H9 (cell line): ENCODE measurements at regions not wholly inside any gene's neighbourhood (a gene's known extent, or its start where the extent isn't known, plus 50 kb on each side); places are given as distances from the start of the nearest gene placed in this dataset.

Source experiments
- DNase-seq: peaks from one replicate; pipeline ENCODE4 v3.0.0-alpha.2; 2017
- H2AFZ ChIP-seq: one replicate; pipeline ENCODE4 v1.6.1; 2013; ENCODE audit warnings: mild to moderate bottlenecking, low read length, control low read depth, moderate library complexity
- H2AK5ac ChIP-seq: 2 replicates; pipeline ENCODE4 v1.6.1; 2013; ENCODE audit warnings: low read length, control low read depth, mixed read lengths; ENCODE audit not compliant: insufficient read length
- H2BK120ac ChIP-seq: one replicate; pipeline ENCODE4 v1.6.1; 2013; ENCODE audit warnings: low read depth, mild to moderate bottlenecking, low read length, control low read depth, inconsistent platforms; ENCODE audit not compliant: poor library complexity, severe bottlenecking
- H2BK12ac ChIP-seq: 2 replicates; pipeline ENCODE4 v1.6.1; 2013; ENCODE audit warnings: low read length, control low read depth, mixed read lengths, low read depth; ENCODE audit not compliant: insufficient read length
- H2BK15ac ChIP-seq: 2 replicates; pipeline ENCODE4 v1.6.1; 2013; ENCODE audit warnings: low read depth, low read length, control low read depth
- H2BK20ac ChIP-seq: one replicate; pipeline ENCODE4 v1.6.1; 2013; ENCODE audit warnings: low read depth, mild to moderate bottlenecking, low read length, control low read depth, inconsistent platforms; ENCODE audit not compliant: poor library complexity, severe bottlenecking
- H2BK5ac ChIP-seq: 2 replicates; pipeline ENCODE4 v1.6.1; 2013; ENCODE audit warnings: low read length, control low read depth, mixed read lengths; ENCODE audit not compliant: insufficient read length
- H3K14ac ChIP-seq: 2 replicates; pipeline ENCODE4 v1.6.1; 2013; ENCODE audit warnings: low read length, control low read depth; ENCODE audit not compliant: insufficient read depth
- H3K18ac ChIP-seq: 2 replicates; pipeline ENCODE4 v1.6.1; 2013; ENCODE audit warnings: low read depth, mild to moderate bottlenecking, mixed read lengths, low read length, control low read depth; ENCODE audit not compliant: insufficient read length
- H3K23ac ChIP-seq: 2 replicates; pipeline ENCODE4 v1.6.1; 2013; ENCODE audit warnings: low read length, control low read depth, mixed read lengths, low read depth; ENCODE audit not compliant: insufficient read length
- H3K23me2 ChIP-seq: 2 replicates; pipeline ENCODE4 v1.6.1; 2013; ENCODE audit warnings: low read depth, mild to moderate bottlenecking, mixed read lengths, low read length, control low read depth; ENCODE audit not compliant: insufficient read length, poor library complexity, severe bottlenecking
- H3K27ac ChIP-seq: 2 replicates; pipeline ENCODE4 v1.5.1; 2013; ENCODE audit warnings: low read length, control low read depth, mixed read lengths, low read depth; ENCODE audit not compliant: insufficient read length
- H3K27me3 ChIP-seq: 2 replicates; pipeline ENCODE4 v1.6.1; 2013; ENCODE audit warnings: low read length, control low read depth, inconsistent platforms; ENCODE audit not compliant: insufficient read depth
- H3K4ac ChIP-seq: 2 replicates; pipeline ENCODE4 v1.6.1; 2013; ENCODE audit warnings: low read depth, mild to moderate bottlenecking, control low read depth, inconsistent platforms, low read length, moderate library complexity
- H3K4me1 ChIP-seq: 2 replicates; pipeline ENCODE4 v1.6.1; 2013; ENCODE audit warnings: low read length, control low read depth, inconsistent platforms; ENCODE audit not compliant: insufficient read depth
- H3K4me2 ChIP-seq: 2 replicates; pipeline ENCODE4 v1.6.1; 2013; ENCODE audit warnings: low read length, control low read depth, mixed read lengths; ENCODE audit not compliant: insufficient read length, insufficient read depth
- H3K56ac ChIP-seq: 2 replicates; pipeline ENCODE4 v1.6.1; 2013; ENCODE audit warnings: low read depth, mild to moderate bottlenecking, mixed read lengths, low read length, control low read depth; ENCODE audit not compliant: insufficient read length
- H3K79me1 ChIP-seq: 2 replicates; pipeline ENCODE4 v1.6.1; 2013; ENCODE audit warnings: low read depth, mild to moderate bottlenecking, moderate library complexity, low read length, control low read depth, inconsistent platforms; ENCODE audit not compliant: insufficient read depth, poor library complexity, severe bottlenecking
- H3K79me2 ChIP-seq: 2 replicates; pipeline ENCODE4 v1.6.1; 2013; ENCODE audit warnings: low read length, control low read depth, inconsistent platforms; ENCODE audit not compliant: insufficient read depth
- H3K9ac ChIP-seq: 2 replicates; pipeline ENCODE4 v1.6.1; 2013; ENCODE audit warnings: low read length, control low read depth, mixed read lengths; ENCODE audit not compliant: insufficient read length; ENCODE audit errors: extremely low read depth
- H3K9me3 ChIP-seq: one replicate; pipeline ENCODE4 v1.6.1; 2013; ENCODE audit warnings: low read depth, low read length, inconsistent platforms; ENCODE audit not compliant: control insufficient read depth
- H3T11ph ChIP-seq: one replicate; pipeline ENCODE4 v1.6.1; 2013; ENCODE audit warnings: mild to moderate bottlenecking, low read length, control low read depth, inconsistent platforms
- H4K20me1 ChIP-seq: one replicate; pipeline ENCODE4 v1.6.1; 2013; ENCODE audit not compliant: control insufficient read depth, insufficient read length, insufficient read depth
- H4K5ac ChIP-seq: 2 replicates; pipeline ENCODE4 v1.6.1; 2013; ENCODE audit warnings: low read depth, mild to moderate bottlenecking, mixed read lengths, low read length, control low read depth; ENCODE audit not compliant: insufficient read length
- H4K8ac ChIP-seq: replicated peaks from 2 replicates; pipeline ENCODE4 v1.6.1; 2013; ENCODE audit warnings: low read length, control low read depth, mixed read lengths, low read depth; ENCODE audit not compliant: insufficient read length
- H4K91ac ChIP-seq: 2 replicates; pipeline ENCODE4 v1.6.1; 2013; ENCODE audit warnings: low read depth, mild to moderate bottlenecking, moderate library complexity, mixed read lengths, low read length, control low read depth; ENCODE audit not compliant: insufficient read length
- H3K27ac Mint-ChIP-seq, 3 experiments: 2 replicates in 2 of 3; 3 replicates in 1 of 3; pipeline ENCODE4 v1.8.0; 2020 to 2021; ENCODE audit warnings: mixed read lengths in 3 of 3, mild to moderate bottlenecking in 1 of 3, moderate library complexity in 1 of 3
- H3K27me3 Mint-ChIP-seq: 2 replicates; pipeline ENCODE4 v1.8.0; 2021; ENCODE audit warnings: low read depth, mild to moderate bottlenecking, moderate library complexity, mixed read lengths
- H3K36me3 Mint-ChIP-seq, 3 experiments: 2 replicates in 2 of 3; 3 replicates in 1 of 3; pipeline ENCODE4 v1.8.0; 2020 to 2021; ENCODE audit warnings: low read depth in 3 of 3, mixed read lengths in 3 of 3; ENCODE audit not compliant: insufficient read depth in 1 of 3
- H3K4me1 Mint-ChIP-seq, 2 experiments: 2 replicates each; pipeline ENCODE4 v1.8.0; 2020; ENCODE audit warnings: mixed read lengths in 2 of 2
- H3K4me3 Mint-ChIP-seq, 2 experiments: 2 replicates in 1 of 2; 3 replicates in 1 of 2; pipeline ENCODE4 v1.8.0; 2020 to 2021; ENCODE audit warnings: mild to moderate bottlenecking in 2 of 2, mixed read lengths in 2 of 2, moderate library complexity in 1 of 2
- H3K9me3 Mint-ChIP-seq, 2 experiments: 2 replicates in 1 of 2; 3 replicates in 1 of 2; pipeline ENCODE4 v1.8.0; 2020; ENCODE audit warnings: mild to moderate bottlenecking in 2 of 2, mixed read lengths in 2 of 2, moderate library complexity in 1 of 2
- CTCF ChIP-seq: fragments of 200-600 bp; sonication (generic); conservative IDR thresholded peaks from 3 replicates; pipeline ENCODE4 v1.8.0; 2021; ENCODE audit warnings: antibody characterized with exemption, mild to moderate bottlenecking
- WGBS: extraction: QIAGEN DNeasy Blood & Tissue Kit; methylation state at CpG from one replicate; pipeline ENCODE4 v1.1.7; 2013; ENCODE audit warnings: missing lambda C conversion rate, low lambda C conversion rate, mixed read lengths; ENCODE audit not compliant: insufficient read length; ENCODE audit errors: extremely low coverage; 5-methylcytosine and 5-hydroxymethylcytosine counted together

GRCh38 chr10:113381981-113382509 is 170.8 kb upstream of the HABP2 start:
- no peak overlapping the region for H2BK12ac ChIP-seq
- H2BK5ac ChIP-seq: no peak overlapping the region
- Mint-ChIP-seq H3K27me3 (peaks cover 32% of the 10 kb centered on the region), H3K4me1 (peaks cover 3 to 6% of the 10 kb centered on the region in 2 experiments), H3K27ac (no peak overlapping the region), H3K4me3 (no peak overlapping the region), H3K36me3 (no peaks in the 10 kb centered on the region), H3K9me3 (no peaks in the 10 kb centered on the region)
- H3K9ac ChIP-seq: no peak overlapping the region
- WGBS: no CpG with 5 or more reads among the region's 9 CpGs
- no peak overlapping the region for H3K23ac ChIP-seq
- H3K79me1 ChIP-seq: no peaks in the 10 kb centered on the region
- no peak overlapping the region for H2BK20ac ChIP-seq
- H3K27me3 ChIP-seq: no peaks in the 10 kb centered on the region
- no peak overlapping the region for H3K56ac ChIP-seq
- no peak overlapping the region for H4K91ac ChIP-seq
- no peak overlapping the region for H3K4me2 ChIP-seq
- H3K23me2 ChIP-seq: no peaks in the 10 kb centered on the region
- no peak overlapping the region for H2BK15ac ChIP-seq
- H4K8ac ChIP-seq: no peak overlapping the region
- H3K4me1 ChIP-seq: no peaks in the 10 kb centered on the region
- no peaks in the 10 kb centered on the region for H4K20me1 ChIP-seq
- H2AK5ac ChIP-seq: no peak overlapping the region
- H3T11ph ChIP-seq: no peak overlapping the region
- TF ChIP-seq CTCF: no peak
- no peaks in the 10 kb centered on the region for H3K79me2 ChIP-seq
- H2BK120ac ChIP-seq: no peak overlapping the region
- no peak overlapping the region for H3K4ac ChIP-seq
- H4K5ac ChIP-seq: no peak overlapping the region
- no peak overlapping the region for H3K14ac ChIP-seq
- H3K18ac ChIP-seq: no peak overlapping the region
- H3K9me3 ChIP-seq: no peaks in the 10 kb centered on the region
- H3K27ac ChIP-seq: no peak overlapping the region
- DNase-seq: no peak
- no peak overlapping the region for H2AFZ ChIP-seq
